ENCODE measurements at regions not wholly inside any gene's neighbourhood (a gene's known extent, or its start where the extent isn't known, plus 50 kb on each side); places are given as distances from the start of the nearest gene placed in this dataset.

DNA sequence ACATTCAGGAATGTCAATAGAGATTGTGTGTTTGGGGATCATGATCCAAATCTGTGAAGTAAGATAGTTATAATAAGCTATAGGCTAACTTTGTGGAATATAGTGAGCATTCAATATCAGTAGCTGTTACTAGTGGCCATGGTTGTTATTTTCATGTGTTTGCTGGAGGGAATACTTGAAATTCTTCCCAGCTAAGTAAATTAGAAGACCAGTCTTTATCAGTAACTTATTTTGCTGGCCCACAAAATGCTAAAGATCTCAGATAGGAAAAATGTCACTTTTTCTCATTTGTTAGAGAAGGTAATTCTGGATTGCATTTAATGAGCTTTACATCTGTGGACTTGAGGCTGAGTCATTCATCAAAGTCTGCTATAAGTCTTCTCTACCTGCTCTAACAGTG lies 156.1 kb upstream of the LRRC7 start:
- ChIA-PET CTCF (no interaction called here), POLR2A (ENCODE audit: low non-redundant PET) (no interaction called here)
- no peak for TF ChIP-seq CTCF (conservative IDR thresholded peaks at IDR 0.05; ENCODE audit: low read depth)
- no peak for DNase-seq (ENCODE audit: low spot score)
- no peak overlapping the region for H3K27ac ChIP-seq

- CTCF ChIA-PET = no interaction called here
- no peak for DNase-seq (ENCODE audit: low spot score)
- POLR2A ChIA-PET (ENCODE audit: low non-redundant PET) = no interaction called here
- TF ChIP-seq CTCF (conservative IDR thresholded peaks at IDR 0.05; ENCODE audit: low read depth) = no peak
- H3K27ac ChIP-seq = no peak overlapping the region
These were observed 154.6 kb upstream of the LRRC7 start for GRCh38 chr1:69413129-69413528.

GRCh38 chr1:69414574-69414973 lies 153.1 kb upstream of the LRRC7 start:
- ChIA-PET CTCF (no interaction called here), POLR2A (ENCODE audit: low non-redundant PET) (no interaction called here)
- no peak for TF ChIP-seq CTCF (conservative IDR thresholded peaks at IDR 0.05; ENCODE audit: low read depth)
- DNase-seq (ENCODE audit: low spot score) = no peak
- no peak overlapping the region for H3K27ac ChIP-seq

DNA sequence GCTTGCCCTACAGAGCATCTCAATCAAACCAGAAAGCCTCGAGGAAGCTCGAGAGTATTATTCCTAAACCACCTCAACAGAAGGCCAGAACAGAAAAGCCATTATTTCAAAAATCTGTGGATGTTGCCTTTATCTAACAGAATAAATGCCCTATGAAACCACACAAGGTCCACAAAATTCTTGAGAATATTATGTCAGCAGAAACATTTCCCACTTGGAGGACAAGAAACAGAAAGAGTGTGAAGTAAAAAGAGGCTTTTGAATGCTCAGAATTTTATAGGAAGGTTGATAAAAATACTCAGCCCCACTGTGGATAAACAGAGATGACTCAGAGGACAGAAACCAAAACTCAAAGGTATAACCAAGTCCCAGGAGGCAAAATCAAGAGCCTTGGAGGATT lies 146.4 kb upstream of the LRRC7 start:
- DNase-seq (ENCODE audit: low spot score) = no peak
- ChIA-PET CTCF (no interaction called here), POLR2A (ENCODE audit: low non-redundant PET) (no interaction called here)
- TF ChIP-seq CTCF (conservative IDR thresholded peaks at IDR 0.05; ENCODE audit: low read depth) = no peak
- H3K27ac ChIP-seq = no peak overlapping the region

- POLR2A ChIA-PET (ENCODE audit: low non-redundant PET) = no interaction called here
- TF ChIP-seq CTCF (conservative IDR thresholded peaks at IDR 0.05; ENCODE audit: low read depth) = no peak
- H3K27ac ChIP-seq = no peak overlapping the region
- CTCF ChIA-PET = no interaction called here
- DNase-seq (ENCODE audit: low spot score) = no peak
These were observed 141.9 kb upstream of the LRRC7 start for GRCh38 chr1:69425871-69426270.

DNA sequence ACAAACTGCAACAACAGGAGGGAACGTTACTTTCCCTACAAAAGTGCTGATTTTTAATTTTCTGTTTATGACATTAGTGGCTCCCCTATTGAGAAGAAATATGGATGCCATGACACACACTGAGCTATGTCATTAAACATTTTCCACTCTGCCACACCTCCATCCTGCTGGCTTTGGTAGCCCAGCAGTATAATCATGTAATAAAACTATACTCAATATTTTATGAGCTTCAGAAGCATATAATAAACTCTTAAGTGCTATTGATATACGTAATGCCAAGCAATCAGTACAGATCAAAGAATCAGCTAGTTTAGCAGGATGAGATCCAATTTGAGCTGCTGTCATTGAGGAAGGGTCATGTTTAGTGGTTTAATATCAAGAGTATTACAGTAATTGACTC lies 141.3 kb upstream of the LRRC7 start:
- CTCF ChIA-PET = no interaction called here
- H3K27ac ChIP-seq = no peak overlapping the region
- TF ChIP-seq CTCF (conservative IDR thresholded peaks at IDR 0.05; ENCODE audit: low read depth) = no peak
- no peak for DNase-seq (ENCODE audit: low spot score)
- POLR2A ChIA-PET (ENCODE audit: low non-redundant PET) = no interaction called here

DNA sequence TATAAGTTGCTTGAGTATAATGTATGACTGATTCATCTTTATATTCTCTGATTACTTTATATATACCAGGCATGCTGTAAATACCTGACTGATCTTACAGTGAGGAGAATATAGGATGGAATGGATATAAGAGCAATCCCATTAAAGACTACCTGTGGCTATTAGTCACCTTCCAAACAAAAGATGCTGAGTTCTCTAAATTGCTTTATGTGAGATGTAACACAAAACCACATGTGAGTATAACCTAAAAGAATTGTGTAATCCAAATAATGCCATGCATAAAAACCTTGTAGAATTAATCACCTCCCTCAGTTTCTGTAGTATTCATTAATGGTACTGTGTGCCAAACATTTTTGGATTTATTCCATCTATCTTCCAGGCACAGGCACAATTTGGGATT lies 134.6 kb upstream of the LRRC7 start:
- no peak overlapping the region for H3K27ac ChIP-seq
- ChIA-PET CTCF (no interaction called here), POLR2A (ENCODE audit: low non-redundant PET) (no interaction called here)
- no peak for TF ChIP-seq CTCF (conservative IDR thresholded peaks at IDR 0.05; ENCODE audit: low read depth)
- peak; percentile 30 for DNase-seq (ENCODE audit: low spot score)

All from RWPE1 (cell line).